ENCODE measurements at regions not wholly inside any gene's neighbourhood (a gene's known extent, or its start where the extent isn't known, plus 50 kb on each side); places are given as distances from the start of the nearest gene placed in this dataset.

DNA sequence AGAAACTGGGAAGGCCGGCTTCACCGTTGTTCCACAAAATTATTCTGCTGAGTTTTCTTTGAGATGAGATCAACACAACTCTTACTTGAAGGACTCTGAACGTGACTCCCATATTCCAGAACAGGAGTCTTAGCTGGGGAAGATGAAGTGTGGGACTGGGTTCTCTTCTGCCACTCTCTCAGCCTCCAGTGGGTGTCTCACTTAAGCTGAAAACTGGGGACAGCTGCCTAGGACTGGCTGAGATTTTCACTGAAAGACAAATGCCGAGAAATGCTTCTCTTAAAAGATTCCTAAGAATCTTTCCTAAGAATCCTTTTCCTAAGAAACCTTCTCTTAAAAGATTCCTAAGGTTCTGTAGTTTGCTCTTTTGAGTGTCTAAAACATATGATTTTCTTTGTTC is 156.6 kb upstream of the LHCGR start:
- no peaks in the 10 kb centered on the region for H3K36me3 ChIP-seq (ENCODE audit: insufficient read depth, low read length)
- DNase-seq (ENCODE audit: insufficient read length, low spot score, missing footprints) = no peak
- TF ChIP-seq, protein P1, sequence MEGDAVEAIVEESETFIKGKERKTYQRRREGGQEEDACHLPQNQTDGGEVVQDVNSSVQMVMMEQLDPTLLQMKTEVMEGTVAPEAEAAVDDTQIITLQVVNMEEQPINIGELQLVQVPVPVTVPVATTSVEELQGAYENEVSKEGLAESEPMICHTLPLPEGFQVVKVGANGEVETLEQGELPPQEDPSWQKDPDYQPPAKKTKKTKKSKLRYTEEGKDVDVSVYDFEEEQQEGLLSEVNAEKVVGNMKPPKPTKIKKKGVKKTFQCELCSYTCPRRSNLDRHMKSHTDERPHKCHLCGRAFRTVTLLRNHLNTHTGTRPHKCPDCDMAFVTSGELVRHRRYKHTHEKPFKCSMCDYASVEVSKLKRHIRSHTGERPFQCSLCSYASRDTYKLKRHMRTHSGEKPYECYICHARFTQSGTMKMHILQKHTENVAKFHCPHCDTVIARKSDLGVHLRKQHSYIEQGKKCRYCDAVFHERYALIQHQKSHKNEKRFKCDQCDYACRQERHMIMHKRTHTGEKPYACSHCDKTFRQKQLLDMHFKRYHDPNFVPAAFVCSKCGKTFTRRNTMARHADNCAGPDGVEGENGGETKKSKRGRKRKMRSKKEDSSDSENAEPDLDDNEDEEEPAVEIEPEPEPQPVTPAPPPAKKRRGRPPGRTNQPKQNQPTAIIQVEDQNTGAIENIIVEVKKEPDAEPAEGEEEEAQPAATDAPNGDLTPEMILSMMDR (IDR thresholded peaks at IDR 0.05; ENCODE audit: extremely low read depth, low read depth, low read length) = peak; percentile 11
- no peak overlapping the region for H2AFZ ChIP-seq (ENCODE audit: low read length)
- H3K4me2 ChIP-seq (ENCODE audit: insufficient read depth, low read length) = no peak overlapping the region
- H3K27ac ChIP-seq (ENCODE audit: low read depth, low read length) = no peak overlapping the region
- no peaks in the 10 kb centered on the region for H4K20me1 ChIP-seq (ENCODE audit: insufficient read depth, low read length)
- H3K9me3 ChIP-seq (ENCODE audit: low read depth, low read length) = no peaks in the 10 kb centered on the region
- H3K27me3 ChIP-seq (ENCODE audit: insufficient read depth, low read length) = no peaks in the 10 kb centered on the region
- no peaks in the 10 kb centered on the region for H3K4me1 ChIP-seq (ENCODE audit: insufficient read depth, low read length)
- no peaks in the 10 kb centered on the region for H3K79me2 ChIP-seq (ENCODE audit: insufficient read depth, low read length)
- H3K4me3 ChIP-seq (ENCODE audit: insufficient read depth, low read length) = no peak overlapping the region

DNA sequence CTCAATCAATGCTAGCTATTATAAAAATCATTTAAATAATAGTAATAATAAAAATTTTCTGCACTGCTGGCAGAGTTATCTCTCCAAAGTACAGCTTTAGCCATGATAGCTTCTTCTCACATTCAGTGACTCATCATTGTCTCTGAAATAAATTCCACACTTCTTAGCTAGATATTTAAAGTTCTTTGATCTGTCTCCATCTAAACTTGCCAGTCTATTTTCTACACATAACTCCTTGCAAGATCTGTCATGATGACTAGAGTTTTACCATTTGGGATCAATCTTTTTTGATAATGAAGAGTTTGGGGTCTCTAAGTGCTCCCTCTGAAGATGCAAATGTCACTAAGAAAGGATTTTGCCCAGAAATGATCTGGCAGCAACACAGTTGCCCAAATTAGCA is 155.4 kb upstream of the LHCGR start:
- Histone ChIP-seq H3K79me2 (ENCODE audit: insufficient read depth, low read length) (no peaks in the 10 kb centered on the region), H3K36me3 (ENCODE audit: insufficient read depth, low read length) (no peaks in the 10 kb centered on the region), H2AFZ (ENCODE audit: low read length) (no peak overlapping the region), H3K4me2 (ENCODE audit: insufficient read depth, low read length) (no peak overlapping the region), H3K4me1 (ENCODE audit: insufficient read depth, low read length) (no peaks in the 10 kb centered on the region), H4K20me1 (ENCODE audit: insufficient read depth, low read length) (no peaks in the 10 kb centered on the region), H3K27me3 (ENCODE audit: insufficient read depth, low read length) (no peaks in the 10 kb centered on the region), H3K4me3 (ENCODE audit: insufficient read depth, low read length) (no peak overlapping the region), H3K27ac (ENCODE audit: low read depth, low read length) (no peak overlapping the region), H3K9me3 (ENCODE audit: low read depth, low read length) (no peaks in the 10 kb centered on the region)
- DNase-seq (ENCODE audit: insufficient read length, low spot score, missing footprints) = no peak
- TF ChIP-seq, protein P1 (IDR thresholded peaks at IDR 0.05; ENCODE audit: extremely low read depth, low read depth, low read length) = no peak

DNA sequence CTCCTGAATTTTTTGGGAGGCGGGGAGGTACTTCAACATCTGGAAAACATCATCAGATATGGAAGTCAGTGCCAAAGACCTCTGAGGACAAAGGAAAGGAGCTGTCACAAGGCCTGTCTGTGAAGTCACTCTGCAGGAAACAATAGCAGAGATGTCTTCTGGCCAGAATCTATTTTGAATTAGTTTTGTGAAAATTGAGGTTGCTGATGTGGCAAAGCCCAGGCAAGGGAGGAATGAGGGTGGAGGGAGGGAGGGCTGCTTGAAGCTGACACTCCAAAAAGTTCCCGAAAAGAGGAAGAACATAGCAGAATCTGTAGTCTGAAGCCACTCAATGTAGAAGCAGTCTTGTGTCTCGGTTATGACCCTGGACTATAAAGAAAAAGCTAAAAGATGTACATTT is 151.1 kb upstream of the LHCGR start:
- no peak overlapping the region for H3K27ac ChIP-seq (ENCODE audit: low read depth, low read length)

DNA sequence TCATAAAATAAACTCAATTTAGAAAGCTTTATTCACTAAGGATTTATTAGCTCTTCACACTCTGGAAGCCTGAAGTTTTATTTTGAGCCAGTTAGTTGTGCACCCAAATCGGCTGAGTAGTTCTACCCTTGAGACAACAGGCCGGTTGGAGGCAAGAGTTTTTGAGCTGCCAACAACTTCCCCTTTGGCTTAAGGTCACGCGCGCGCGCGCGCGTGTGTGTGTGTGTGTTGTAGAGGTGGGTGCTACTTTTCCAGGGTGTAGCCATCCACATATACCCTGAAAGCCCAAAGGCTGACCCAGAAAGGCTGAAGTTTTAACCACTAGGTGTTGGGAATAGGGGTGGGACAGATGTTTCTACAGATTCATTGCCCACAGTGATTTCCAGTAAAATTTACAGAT is 150.2 kb upstream of the LHCGR start:
- Histone ChIP-seq H3K27ac (ENCODE audit: low read depth, low read length) (no peak overlapping the region), H3K4me2 (ENCODE audit: insufficient read depth, low read length) (no peak overlapping the region), H3K79me2 (ENCODE audit: insufficient read depth, low read length) (no peaks in the 10 kb centered on the region), H3K4me3 (ENCODE audit: insufficient read depth, low read length) (no peak overlapping the region), H4K20me1 (ENCODE audit: insufficient read depth, low read length) (no peaks in the 10 kb centered on the region), H3K27me3 (ENCODE audit: insufficient read depth, low read length) (no peaks in the 10 kb centered on the region), H3K9me3 (ENCODE audit: low read depth, low read length) (no peaks in the 10 kb centered on the region), H3K4me1 (ENCODE audit: insufficient read depth, low read length) (peaks cover under 1% of the 10 kb centered on the region), H2AFZ (ENCODE audit: low read length) (no peak overlapping the region), H3K36me3 (ENCODE audit: insufficient read depth, low read length) (no peaks in the 10 kb centered on the region)
- no peak for DNase-seq (ENCODE audit: insufficient read length, low spot score, missing footprints)
- TF ChIP-seq, protein P1 (IDR thresholded peaks at IDR 0.05; ENCODE audit: extremely low read depth, low read depth, low read length) = no peak

More for the DNA sequence above, 151.1 kb upstream of the LHCGR start:
- Histone ChIP-seq H3K36me3 (ENCODE audit: insufficient read depth, low read length) (no peaks in the 10 kb centered on the region), H4K20me1 (ENCODE audit: insufficient read depth, low read length) (no peaks in the 10 kb centered on the region), H3K4me3 (ENCODE audit: insufficient read depth, low read length) (no peak overlapping the region), H3K4me2 (ENCODE audit: insufficient read depth, low read length) (no peak overlapping the region), H3K9me3 (ENCODE audit: low read depth, low read length) (no peaks in the 10 kb centered on the region), H2AFZ (ENCODE audit: low read length) (no peak overlapping the region), H3K4me1 (ENCODE audit: insufficient read depth, low read length) (no peaks in the 10 kb centered on the region), H3K27me3 (ENCODE audit: insufficient read depth, low read length) (no peaks in the 10 kb centered on the region), H3K79me2 (ENCODE audit: insufficient read depth, low read length) (no peaks in the 10 kb centered on the region)
- no peak for DNase-seq (ENCODE audit: insufficient read length, low spot score, missing footprints)
- TF ChIP-seq, protein P1 (IDR thresholded peaks at IDR 0.05; ENCODE audit: extremely low read depth, low read depth, low read length) = no peak

Data from osteoblast (primary cell).